ENCODE measurements at regions not wholly inside any gene's neighbourhood (a gene's known extent, or its start where the extent isn't known, plus 50 kb on each side); places are given as distances from the start of the nearest gene placed in this dataset.

- no peaks in the 10 kb centered on the region for H3K9me3 ChIP-seq (ENCODE audit: severe bottlenecking)
- DNase-seq: no peak
- no peaks in the 10 kb centered on the region for H3K36me3 ChIP-seq
- H3K27ac ChIP-seq: no peak overlapping the region
- H3K27me3 ChIP-seq (ENCODE audit: insufficient read depth, low read depth, severe bottlenecking): no peaks in the 10 kb centered on the region
- 0 out of 2 replicates have a peak, but pooled peaks have one; percentile 3 for TF ChIP-seq CTCF (IDR thresholded peaks at IDR 0.05; ENCODE audit: low read depth, low read length)
- H3K4me3 ChIP-seq (ENCODE audit: low read depth, low read length): no peak overlapping the region
These were observed 414.8 kb downstream of the SLC6A15 start for GRCh38 chr12:84497819-84498218.

GRCh38 chr12:84495711-84496110 is 416.9 kb downstream of the SLC6A15 start:
- DNase-seq: no peak
- TF ChIP-seq CTCF (IDR thresholded peaks at IDR 0.05; ENCODE audit: low read depth, low read length): no peak
- H3K27me3 ChIP-seq (ENCODE audit: insufficient read depth, low read depth, severe bottlenecking): no peaks in the 10 kb centered on the region

GRCh38 chr12:84492351-84492883 is 420.2 kb downstream of the SLC6A15 start:
- no peak overlapping the region for H3K27ac ChIP-seq
- no peak for TF ChIP-seq CTCF (IDR thresholded peaks at IDR 0.05; ENCODE audit: low read depth, low read length)
- no peaks in the 10 kb centered on the region for H3K9me3 ChIP-seq (ENCODE audit: severe bottlenecking)
- no peak overlapping the region for H3K4me3 ChIP-seq (ENCODE audit: low read depth, low read length)
- H3K27me3 ChIP-seq (ENCODE audit: insufficient read depth, low read depth, severe bottlenecking): no peaks in the 10 kb centered on the region
- DNase-seq: no peak
- H3K36me3 ChIP-seq: no peaks in the 10 kb centered on the region

More at GRCh38 chr12:84495711-84496110, 416.9 kb downstream of the SLC6A15 start:
- Histone ChIP-seq H3K36me3 (no peaks in the 10 kb centered on the region), H3K9me3 (ENCODE audit: severe bottlenecking) (no peaks in the 10 kb centered on the region), H3K27ac (no peak overlapping the region), H3K4me3 (ENCODE audit: low read depth, low read length) (no peak overlapping the region)

GRCh38 chr12:84484798-84485197 is 427.8 kb downstream of the SLC6A15 start:
- Histone ChIP-seq H3K9me3 (ENCODE audit: severe bottlenecking) (no peaks in the 10 kb centered on the region), H3K4me3 (ENCODE audit: low read depth, low read length) (no peak overlapping the region), H3K36me3 (no peaks in the 10 kb centered on the region), H3K27ac (no peak overlapping the region), H3K27me3 (ENCODE audit: insufficient read depth, low read depth, severe bottlenecking) (no peaks in the 10 kb centered on the region)
- no peak for TF ChIP-seq CTCF (IDR thresholded peaks at IDR 0.05; ENCODE audit: low read depth, low read length)
- no peak for DNase-seq

GRCh38 chr12:84480803-84481202 is 431.8 kb downstream of the SLC6A15 start:
- Histone ChIP-seq H3K27ac (no peak overlapping the region), H3K27me3 (ENCODE audit: insufficient read depth, low read depth, severe bottlenecking) (no peaks in the 10 kb centered on the region), H3K36me3 (no peaks in the 10 kb centered on the region), H3K9me3 (ENCODE audit: severe bottlenecking) (no peaks in the 10 kb centered on the region), H3K4me3 (ENCODE audit: low read depth, low read length) (no peak overlapping the region)
- DNase-seq: no peak
- TF ChIP-seq CTCF (IDR thresholded peaks at IDR 0.05; ENCODE audit: low read depth, low read length): no peak

GRCh38 chr12:84470361-84470760 is 442.2 kb downstream of the SLC6A15 start:
- Histone ChIP-seq H3K9me3 (ENCODE audit: severe bottlenecking) (no peaks in the 10 kb centered on the region), H3K4me3 (ENCODE audit: low read depth, low read length) (no peak overlapping the region), H3K36me3 (no peaks in the 10 kb centered on the region), H3K27ac (no peak overlapping the region), H3K27me3 (ENCODE audit: insufficient read depth, low read depth, severe bottlenecking) (no peaks in the 10 kb centered on the region)
- no peak for DNase-seq
- no peak for TF ChIP-seq CTCF (IDR thresholded peaks at IDR 0.05; ENCODE audit: low read depth, low read length)

All from WERI-Rb-1 (cell line).